ENCODE measurements at regions not wholly inside any gene's neighbourhood (a gene's known extent, or its start where the extent isn't known, plus 50 kb on each side); places are given as distances from the start of the nearest gene placed in this dataset.

- no peak overlapping the region for H3K9ac ChIP-seq (ENCODE audit: low read depth in 1 of 2, low read length in 2 of 2)
- H3K4me3 ChIP-seq (ENCODE audit: low read depth in 1 of 3, low read length in 3 of 3), result no peak overlapping the region
- no peaks in the 10 kb centered on the region for H3K9me3 ChIP-seq (ENCODE audit: control insufficient read depth in 4 of 4, low read length in 3 of 4)
- H3K36me3 ChIP-seq (ENCODE audit: control insufficient read depth in 4 of 4, insufficient read depth in 3 of 4, low read depth in 1 of 4, low read length in 3 of 4), result no peaks in the 10 kb centered on the region
- TF ChIP-seq MAX (IDR thresholded peaks at IDR 0.05), result no peak
- no peak for TF ChIP-seq FOXA2 (IDR thresholded peaks at IDR 0.05)
- TF ChIP-seq, protein P1, sequence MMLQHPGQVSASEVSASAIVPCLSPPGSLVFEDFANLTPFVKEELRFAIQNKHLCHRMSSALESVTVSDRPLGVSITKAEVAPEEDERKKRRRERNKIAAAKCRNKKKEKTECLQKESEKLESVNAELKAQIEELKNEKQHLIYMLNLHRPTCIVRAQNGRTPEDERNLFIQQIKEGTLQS (IDR thresholded peaks at IDR 0.05), result no peak
- TF ChIP-seq, protein P2, sequence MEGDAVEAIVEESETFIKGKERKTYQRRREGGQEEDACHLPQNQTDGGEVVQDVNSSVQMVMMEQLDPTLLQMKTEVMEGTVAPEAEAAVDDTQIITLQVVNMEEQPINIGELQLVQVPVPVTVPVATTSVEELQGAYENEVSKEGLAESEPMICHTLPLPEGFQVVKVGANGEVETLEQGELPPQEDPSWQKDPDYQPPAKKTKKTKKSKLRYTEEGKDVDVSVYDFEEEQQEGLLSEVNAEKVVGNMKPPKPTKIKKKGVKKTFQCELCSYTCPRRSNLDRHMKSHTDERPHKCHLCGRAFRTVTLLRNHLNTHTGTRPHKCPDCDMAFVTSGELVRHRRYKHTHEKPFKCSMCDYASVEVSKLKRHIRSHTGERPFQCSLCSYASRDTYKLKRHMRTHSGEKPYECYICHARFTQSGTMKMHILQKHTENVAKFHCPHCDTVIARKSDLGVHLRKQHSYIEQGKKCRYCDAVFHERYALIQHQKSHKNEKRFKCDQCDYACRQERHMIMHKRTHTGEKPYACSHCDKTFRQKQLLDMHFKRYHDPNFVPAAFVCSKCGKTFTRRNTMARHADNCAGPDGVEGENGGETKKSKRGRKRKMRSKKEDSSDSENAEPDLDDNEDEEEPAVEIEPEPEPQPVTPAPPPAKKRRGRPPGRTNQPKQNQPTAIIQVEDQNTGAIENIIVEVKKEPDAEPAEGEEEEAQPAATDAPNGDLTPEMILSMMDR (IDR thresholded peaks at IDR 0.05; ENCODE audit: low read depth, low read length, missing input control), result no peak
- TF ChIP-seq RAD21 (IDR thresholded peaks at IDR 0.05), result peak in 1 of 2 donors; percentile 3
- no peaks in the 10 kb centered on the region for H3K27me3 ChIP-seq (ENCODE audit: control insufficient read depth in 4 of 4, insufficient read depth in 4 of 4, low read length in 3 of 4)
- no peak for DNase-seq (ENCODE audit: low spot score)
- WGBS, result 77% methylated on average over 12 of the region's 12 CpGs
- peaks cover 0 to 2% (median 0%) of the 10 kb centered on the region in 4 donors for H3K4me1 ChIP-seq (ENCODE audit: control insufficient read depth in 4 of 4, insufficient read depth in 4 of 4, low read length in 3 of 4)
- no peak overlapping the region for H3K27ac ChIP-seq (ENCODE audit: low read depth in 1 of 2, low read length in 2 of 2)
These were observed 105.8 kb upstream of the RAB4A start for GRCh38 chr1:229164836-229165735.

GRCh38 chr1:229167318-229167717, 103.6 kb upstream of the RAB4A start:
- no peak overlapping the region for H3K4me3 ChIP-seq (ENCODE audit: low read depth in 1 of 3, low read length in 3 of 3)
- 89% methylated on average over 4 of the region's 4 CpGs for whole genome bisulfite sequencing
- H3K9ac ChIP-seq (ENCODE audit: low read depth in 1 of 2, low read length in 2 of 2), result no peak overlapping the region
- peaks cover 0 to 7% (median 0%) of the 10 kb centered on the region in 4 donors for H3K4me1 ChIP-seq (ENCODE audit: control insufficient read depth in 4 of 4, insufficient read depth in 4 of 4, low read length in 3 of 4)
- H3K36me3 ChIP-seq (ENCODE audit: control insufficient read depth in 4 of 4, insufficient read depth in 3 of 4, low read depth in 1 of 4, low read length in 3 of 4), result no peaks in the 10 kb centered on the region
- H3K9me3 ChIP-seq (ENCODE audit: control insufficient read depth in 4 of 4, low read length in 3 of 4), result no peaks in the 10 kb centered on the region
- no peaks in the 10 kb centered on the region for H3K27me3 ChIP-seq (ENCODE audit: control insufficient read depth in 4 of 4, insufficient read depth in 4 of 4, low read length in 3 of 4)
- no peak overlapping the region for H3K27ac ChIP-seq (ENCODE audit: low read depth in 1 of 2, low read length in 2 of 2)
- DNase-seq (ENCODE audit: low spot score), result no peak
- TF ChIP-seq YY1 (IDR thresholded peaks at IDR 0.05) (no peak), NR2F2 (IDR thresholded peaks at IDR 0.05) (no peak), GABPA (IDR thresholded peaks at IDR 0.05 in 1 of 2, conservative IDR thresholded peaks at IDR 0.05 in 1 of 2) (no peak), HNF4G (IDR thresholded peaks at IDR 0.05) (no peak), SP1 (IDR thresholded peaks at IDR 0.05) (no peak), HNF4A (conservative IDR thresholded peaks at IDR 0.05) (no peak), EGR1 (IDR thresholded peaks at IDR 0.05; ENCODE audit: low read depth in 2 of 2) (no peak), RAD21 (IDR thresholded peaks at IDR 0.05) (no peak), FOXA2 (IDR thresholded peaks at IDR 0.05) (no peak), JUND (IDR thresholded peaks at IDR 0.05) (no peak), REST (IDR thresholded peaks at IDR 0.05) (no peak), TAF1 (conservative IDR thresholded peaks at IDR 0.05) (no peak), FOXA1 (IDR thresholded peaks at IDR 0.05) (no peak), MAX (IDR thresholded peaks at IDR 0.05) (no peak), RXRA (IDR thresholded peaks at IDR 0.05) (no peak)
- TF ChIP-seq, protein P1 (IDR thresholded peaks at IDR 0.05), result no peak
- TF ChIP-seq, protein P2 (IDR thresholded peaks at IDR 0.05; ENCODE audit: low read depth, low read length, missing input control), result no peak
- TF ChIP-seq, protein P3, sequence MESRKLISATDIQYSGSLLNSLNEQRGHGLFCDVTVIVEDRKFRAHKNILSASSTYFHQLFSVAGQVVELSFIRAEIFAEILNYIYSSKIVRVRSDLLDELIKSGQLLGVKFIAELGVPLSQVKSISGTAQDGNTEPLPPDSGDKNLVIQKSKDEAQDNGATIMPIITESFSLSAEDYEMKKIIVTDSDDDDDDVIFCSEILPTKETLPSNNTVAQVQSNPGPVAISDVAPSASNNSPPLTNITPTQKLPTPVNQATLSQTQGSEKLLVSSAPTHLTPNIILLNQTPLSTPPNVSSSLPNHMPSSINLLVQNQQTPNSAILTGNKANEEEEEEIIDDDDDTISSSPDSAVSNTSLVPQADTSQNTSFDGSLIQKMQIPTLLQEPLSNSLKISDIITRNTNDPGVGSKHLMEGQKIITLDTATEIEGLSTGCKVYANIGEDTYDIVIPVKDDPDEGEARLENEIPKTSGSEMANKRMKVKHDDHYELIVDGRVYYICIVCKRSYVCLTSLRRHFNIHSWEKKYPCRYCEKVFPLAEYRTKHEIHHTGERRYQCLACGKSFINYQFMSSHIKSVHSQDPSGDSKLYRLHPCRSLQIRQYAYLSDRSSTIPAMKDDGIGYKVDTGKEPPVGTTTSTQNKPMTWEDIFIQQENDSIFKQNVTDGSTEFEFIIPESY (IDR thresholded peaks at IDR 0.05), result no peak

Measured in liver (tissue), 8 donors.